CD4-positive, alpha-beta T cell treated with Interleukin-1 beta for 1 hour (primary cell): ENCODE measurements at regions not wholly inside any gene's neighbourhood (a gene's known extent, or its start where the extent isn't known, plus 50 kb on each side); places are given as distances from the start of the nearest gene placed in this dataset.

Experiments
- DNase-seq, 2 donors: peaks; one replicate each; pipeline ENCODE4 v3.0.0-alpha.2; 2020 to 2022

- DNase-seq, result no peak
Measured at GRCh38 chr1:234708700-234709395, 98.9 kb upstream of the IRF2BP2 start.

- peak in 1 of 2 donors; percentile 17 for DNase-seq
Measured at GRCh38 chr1:234707641-234708040, 97.7 kb upstream of the IRF2BP2 start.

GRCh38 chr1:234706931-234707330 is 97.0 kb upstream of the IRF2BP2 start:
- DNase-seq, result no peak

- no peak for DNase-seq
Measured at GRCh38 chr1:234706199-234706598, 96.2 kb upstream of the IRF2BP2 start.

GRCh38 chr1:234705615-234706014 is 95.6 kb upstream of the IRF2BP2 start:
- DNase-seq, result no peak

GRCh38 chr1:234704106-234704887 is 94.3 kb upstream of the IRF2BP2 start:
- no peak for DNase-seq

- DNase-seq, result no peak
Measured at GRCh38 chr1:234702342-234703000, 92.5 kb upstream of the IRF2BP2 start.

GRCh38 chr1:234701737-234702341 is 91.9 kb upstream of the IRF2BP2 start:
- no peak for DNase-seq

GRCh38 chr1:234699795-234700665 is 90.1 kb upstream of the IRF2BP2 start:
- DNase-seq, result no peak

- no peak for DNase-seq
Measured at GRCh38 chr1:234698686-234699085, 88.7 kb upstream of the IRF2BP2 start.

GRCh38 chr1:234697741-234698140 is 87.8 kb upstream of the IRF2BP2 start:
- DNase-seq, result no peak

GRCh38 chr1:234697015-234697414 is 87.0 kb upstream of the IRF2BP2 start:
- DNase-seq, result no peak

- no peak for DNase-seq
Measured at GRCh38 chr1:234696148-234696576, 86.2 kb upstream of the IRF2BP2 start.

GRCh38 chr1:234694661-234695060 is 84.7 kb upstream of the IRF2BP2 start:
- no peak for DNase-seq

GRCh38 chr1:234692966-234693580 is 83.1 kb upstream of the IRF2BP2 start:
- DNase-seq, result no peak

- peak in 1 of 2 donors; percentile 18 for DNase-seq
Measured at GRCh38 chr1:234691567-234691966, 81.6 kb upstream of the IRF2BP2 start.

- no peak for DNase-seq
Measured at GRCh38 chr1:234690872-234691271, 80.9 kb upstream of the IRF2BP2 start.

- DNase-seq, result no peak
Measured at GRCh38 chr1:234689236-234689635, 79.3 kb upstream of the IRF2BP2 start.

GRCh38 chr1:234687011-234687410 is 77.0 kb upstream of the IRF2BP2 start:
- no peak for DNase-seq

- DNase-seq, result no peak
Measured at GRCh38 chr1:234686035-234686434, 76.1 kb upstream of the IRF2BP2 start.

GRCh38 chr1:234684856-234685255 is 74.9 kb upstream of the IRF2BP2 start:
- DNase-seq, result no peak
